GM19099 (cell line): ENCODE measurements at regions not wholly inside any gene's neighbourhood (a gene's known extent, or its start where the extent isn't known, plus 50 kb on each side); places are given as distances from the start of the nearest gene placed in this dataset.

Source experiments
- POLR2A ChIP-seq: IDR thresholded peaks from 3 replicates; pipeline ENCODE4 v1.6.1; 2011; ENCODE audit warnings: low read depth; ENCODE audit not compliant: insufficient read length; ENCODE audit errors: extremely low read depth

GRCh38 chr12:69068448-69068847, 135.5 kb upstream of the CPM start:
- no peak for TF ChIP-seq POLR2A

GRCh38 chr12:69069479-69069878, 136.5 kb upstream of the CPM start:
- TF ChIP-seq POLR2A: no peak

GRCh38 chr12:69070319-69071090, 137.5 kb upstream of the CPM start:
- TF ChIP-seq POLR2A: no peak

- TF ChIP-seq POLR2A: no peak
Measured at GRCh38 chr12:69071091-69071370, 138.1 kb upstream of the CPM start.

GRCh38 chr12:69073035-69073434, 140.1 kb upstream of the CPM start:
- TF ChIP-seq POLR2A: no peak

- no peak for TF ChIP-seq POLR2A
Measured at GRCh38 chr12:69074556-69075349, 141.8 kb upstream of the CPM start.

DNA sequence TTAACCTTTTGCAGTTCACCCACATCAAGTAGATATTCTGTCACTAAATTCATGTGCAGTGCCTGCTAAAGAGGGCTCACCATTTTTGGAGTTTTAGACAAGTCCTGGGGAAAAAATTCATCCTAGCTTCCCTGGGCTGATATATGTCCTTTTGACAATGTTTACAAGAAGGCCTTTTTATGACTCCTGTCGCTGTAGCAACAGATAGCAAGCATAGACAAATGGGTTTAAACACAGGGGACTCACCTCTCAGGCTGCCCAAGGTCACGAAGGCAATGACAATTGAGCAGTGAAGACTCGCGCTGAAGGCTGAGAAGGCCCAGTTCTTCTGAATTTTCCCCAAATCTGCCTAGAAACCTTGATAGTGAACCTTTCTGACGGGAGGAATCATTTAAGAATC, 150.7 kb upstream of the CPM start:
- TF ChIP-seq POLR2A: no peak

DNA sequence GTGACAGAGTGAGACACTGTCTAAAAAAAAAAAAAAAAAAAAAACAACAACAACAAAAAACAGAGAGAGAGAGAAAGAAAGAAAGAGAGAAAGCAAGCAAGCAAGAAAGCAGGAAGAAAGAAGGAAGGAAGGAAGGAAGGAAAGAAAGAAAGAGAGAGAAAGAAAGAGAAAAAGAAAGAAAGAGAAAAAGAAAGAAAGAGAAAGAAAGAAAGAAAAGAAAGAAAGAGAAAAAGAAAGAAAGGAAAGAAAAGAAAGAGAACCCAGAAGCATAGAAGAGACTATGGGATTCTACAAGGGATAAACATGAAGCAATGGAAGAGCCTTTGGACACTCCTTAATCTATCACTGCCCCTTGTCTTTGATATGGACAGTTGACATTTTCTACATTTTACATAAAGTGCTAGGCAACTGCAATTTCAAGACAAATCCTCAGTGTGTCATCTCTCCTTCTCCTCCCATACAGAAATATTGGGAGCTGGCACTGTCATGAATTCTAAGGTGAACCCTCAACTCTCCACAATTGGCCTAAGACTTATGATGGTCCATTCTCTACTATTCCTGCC, 151.9 kb upstream of the CPM start:
- TF ChIP-seq POLR2A: no peak

DNA sequence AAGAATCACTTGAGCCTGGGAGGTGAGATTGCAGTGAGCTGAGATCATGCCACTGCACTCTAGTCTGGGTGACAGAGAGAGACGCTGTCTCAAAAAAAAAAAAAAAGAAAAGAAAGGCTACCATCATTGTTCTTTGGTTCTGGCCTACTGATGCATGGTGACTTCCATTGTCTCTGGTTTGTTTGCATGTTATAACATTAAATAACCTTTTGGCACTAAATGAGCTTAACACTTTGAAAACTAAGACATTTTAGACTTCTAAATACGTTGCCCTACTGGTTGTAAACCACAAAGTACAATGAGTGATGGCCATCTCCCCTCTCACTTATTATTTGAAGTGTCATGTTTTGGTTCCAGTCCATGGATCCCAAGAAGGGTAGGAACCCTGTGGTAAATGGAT, 152.9 kb upstream of the CPM start:
- no peak for TF ChIP-seq POLR2A

DNA sequence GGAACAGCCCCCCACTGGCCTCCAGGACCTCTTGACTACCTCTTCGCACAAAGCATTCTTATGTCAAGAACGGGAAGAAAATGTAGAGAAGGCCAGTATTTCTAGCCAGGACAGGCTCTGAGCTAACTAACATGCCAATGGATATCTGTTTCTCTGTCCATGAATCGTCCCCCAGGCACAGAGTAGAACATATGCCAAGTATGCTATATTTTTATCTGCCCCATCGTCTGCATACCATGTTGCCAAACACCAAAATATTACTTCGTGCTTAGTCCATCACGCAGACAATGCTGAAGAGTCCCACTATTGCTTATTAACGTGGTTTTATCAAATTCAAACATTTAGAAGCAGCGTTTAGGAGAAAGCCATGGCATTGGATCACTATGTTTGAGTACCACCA, 151.4 kb upstream of the CPSF6 start:
- TF ChIP-seq POLR2A: no peak

GRCh38 chr12:69090722-69091121, 148.6 kb upstream of the CPSF6 start:
- no peak for TF ChIP-seq POLR2A

DNA sequence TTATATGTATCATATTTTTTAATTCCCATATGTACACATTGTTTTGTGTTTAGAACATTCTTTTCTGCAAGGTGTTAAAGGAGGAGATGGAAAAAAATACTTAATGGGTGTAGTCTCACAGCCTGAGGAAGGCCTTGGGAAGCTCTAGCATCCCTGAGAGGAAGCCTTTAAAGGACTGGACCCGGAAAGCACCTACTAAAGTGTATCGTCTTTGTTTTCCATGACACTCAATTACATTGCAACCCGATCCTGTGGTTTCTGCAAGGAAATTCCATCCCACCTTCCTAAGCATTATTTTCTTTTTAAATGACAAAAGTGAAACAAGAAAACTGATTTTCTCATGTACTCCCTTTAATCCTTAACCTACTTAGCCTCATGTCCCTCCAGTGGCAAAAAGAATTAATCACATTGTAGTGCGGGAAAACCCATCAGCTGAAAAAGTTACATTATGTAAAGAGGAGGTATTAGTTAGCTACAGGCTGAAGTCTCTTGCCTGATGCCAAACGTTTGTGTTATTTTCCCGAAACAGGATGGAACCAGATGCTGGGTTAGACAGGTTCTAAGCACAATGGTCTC, 147.8 kb upstream of the CPSF6 start:
- no peak for TF ChIP-seq POLR2A

GRCh38 chr12:69092137-69092536, 147.2 kb upstream of the CPSF6 start:
- no peak for TF ChIP-seq POLR2A

DNA sequence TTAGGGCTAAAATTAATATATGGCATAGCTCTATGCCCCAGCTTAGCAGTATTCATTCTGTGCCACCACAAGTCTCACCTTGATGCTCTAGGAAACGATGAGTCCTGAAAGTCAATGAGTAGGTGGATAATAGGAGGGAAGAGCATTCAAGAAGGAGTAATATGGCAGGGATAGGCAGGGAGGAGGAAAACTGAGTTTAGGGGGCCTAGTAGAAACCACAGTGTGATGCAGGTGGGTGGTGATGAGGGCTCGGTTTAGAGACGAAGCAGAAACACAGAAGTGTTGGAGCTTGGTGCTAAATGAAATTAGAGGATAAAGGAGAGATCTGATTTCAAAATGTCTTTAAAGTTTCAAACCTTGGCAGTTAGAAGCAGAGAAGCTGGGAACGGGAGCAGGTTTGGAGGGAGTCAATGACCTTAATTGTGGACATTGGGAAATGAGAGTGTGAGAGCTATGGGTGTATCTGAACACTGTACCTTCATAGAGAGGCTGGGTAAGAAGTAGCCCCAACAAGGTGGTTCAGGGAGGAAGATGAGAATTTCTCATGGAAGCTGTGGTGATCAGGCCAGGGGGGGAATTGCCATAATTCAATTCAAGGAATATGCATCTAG, 144.7 kb upstream of the CPSF6 start:
- no peak for TF ChIP-seq POLR2A

DNA sequence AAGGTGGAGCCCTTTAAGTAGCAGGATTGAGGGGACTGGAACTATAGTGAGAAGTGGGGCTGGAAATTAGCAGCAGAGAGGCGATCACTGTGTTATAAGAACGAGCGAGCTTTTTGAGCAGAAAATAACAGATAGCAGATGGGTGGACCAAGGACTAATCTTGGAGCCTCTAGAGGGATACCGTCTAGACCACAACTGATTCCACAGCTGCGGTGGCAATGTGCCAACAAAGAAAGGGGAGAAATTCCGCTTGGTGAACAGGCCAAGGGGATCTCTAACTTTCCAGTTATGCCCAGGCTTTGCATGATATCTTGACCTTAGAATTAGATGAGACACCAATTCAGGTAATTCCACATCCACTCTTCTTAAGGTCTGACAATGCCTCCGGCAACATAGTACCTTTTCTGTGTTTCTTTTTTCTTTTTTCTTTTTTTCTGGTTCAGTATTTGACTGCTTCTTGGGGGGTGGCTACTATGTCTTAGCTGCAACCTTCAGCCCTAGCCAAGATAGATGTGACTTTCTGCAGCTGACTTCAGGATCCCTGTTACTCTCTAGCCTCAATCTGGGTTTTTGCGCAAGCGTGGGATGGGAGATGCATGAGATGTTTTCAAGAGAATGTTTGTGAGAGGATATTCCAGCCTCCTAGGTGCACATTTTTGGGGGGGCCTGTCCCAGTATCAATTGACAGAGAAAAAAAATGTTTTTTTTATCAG, 143.4 kb upstream of the CPSF6 start:
- TF ChIP-seq POLR2A: no peak
